ENCODE measurements at regions not wholly inside any gene's neighbourhood (a gene's known extent, or its start where the extent isn't known, plus 50 kb on each side); places are given as distances from the start of the nearest gene placed in this dataset.

DNA sequence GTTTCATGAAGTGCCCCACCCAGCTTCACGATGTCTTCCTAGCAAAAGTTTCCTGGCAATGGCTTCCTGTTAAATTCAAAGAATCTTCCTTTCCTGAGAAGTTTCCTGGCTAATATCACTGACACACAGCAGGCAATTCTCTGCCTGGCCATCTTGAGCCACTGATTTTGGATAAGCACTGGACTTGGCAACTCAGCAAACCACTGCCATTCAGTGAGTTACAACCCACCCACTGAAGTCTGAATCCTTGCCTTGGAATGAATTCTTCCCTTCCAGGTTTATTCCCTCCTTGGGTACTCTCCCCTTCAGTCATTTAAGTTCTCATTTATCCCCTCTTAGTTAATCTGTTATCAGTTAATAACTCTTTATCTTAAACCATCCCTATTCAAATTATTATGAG is 426.0 kb downstream of the MBD2 start:
- Mint-ChIP-seq H3K27ac (no peak overlapping the region), H3K4me3 (no peak overlapping the region), H3K27me3 (ENCODE audit: insufficient read depth) (no peaks in the 10 kb centered on the region), H3K36me3 (ENCODE audit: low read depth) (no peaks in the 10 kb centered on the region), H3K4me1 (peaks cover 11% of the 10 kb centered on the region), H3K9me3 (no peaks in the 10 kb centered on the region)
- TF ChIP-seq, protein P1, sequence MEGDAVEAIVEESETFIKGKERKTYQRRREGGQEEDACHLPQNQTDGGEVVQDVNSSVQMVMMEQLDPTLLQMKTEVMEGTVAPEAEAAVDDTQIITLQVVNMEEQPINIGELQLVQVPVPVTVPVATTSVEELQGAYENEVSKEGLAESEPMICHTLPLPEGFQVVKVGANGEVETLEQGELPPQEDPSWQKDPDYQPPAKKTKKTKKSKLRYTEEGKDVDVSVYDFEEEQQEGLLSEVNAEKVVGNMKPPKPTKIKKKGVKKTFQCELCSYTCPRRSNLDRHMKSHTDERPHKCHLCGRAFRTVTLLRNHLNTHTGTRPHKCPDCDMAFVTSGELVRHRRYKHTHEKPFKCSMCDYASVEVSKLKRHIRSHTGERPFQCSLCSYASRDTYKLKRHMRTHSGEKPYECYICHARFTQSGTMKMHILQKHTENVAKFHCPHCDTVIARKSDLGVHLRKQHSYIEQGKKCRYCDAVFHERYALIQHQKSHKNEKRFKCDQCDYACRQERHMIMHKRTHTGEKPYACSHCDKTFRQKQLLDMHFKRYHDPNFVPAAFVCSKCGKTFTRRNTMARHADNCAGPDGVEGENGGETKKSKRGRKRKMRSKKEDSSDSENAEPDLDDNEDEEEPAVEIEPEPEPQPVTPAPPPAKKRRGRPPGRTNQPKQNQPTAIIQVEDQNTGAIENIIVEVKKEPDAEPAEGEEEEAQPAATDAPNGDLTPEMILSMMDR (conservative IDR thresholded peaks at IDR 0.05), result no peak
- H3K9ac ChIP-seq (ENCODE audit: extremely low read depth, low read length, poor library complexity, severe bottlenecking), result no peak overlapping the region
- H3K27ac ChIP-seq (ENCODE audit: low read depth, low read length), result no peak overlapping the region
- H3K27me3 ChIP-seq (ENCODE audit: control insufficient read depth, insufficient read depth, low read length, poor library complexity, severe bottlenecking), result no peaks in the 10 kb centered on the region
- no peaks in the 10 kb centered on the region for H3K4me1 ChIP-seq (ENCODE audit: control insufficient read depth, insufficient read depth, low read length)
- no peak for DNase-seq
- WGBS, 2 experiments (ENCODE audit: insufficient coverage in 1 of 2, insufficient read length in 1 of 2), result 88% methylated on average over 1 of the region's 1 CpG; no CpG with 5 or more reads in 1 of the 2 experiments
- no peaks in the 10 kb centered on the region for H3K9me3 ChIP-seq (ENCODE audit: control insufficient read depth, low read length)
- no peak overlapping the region for H3K4me3 ChIP-seq (ENCODE audit: low read length)
- H3K36me3 ChIP-seq (ENCODE audit: control insufficient read depth, insufficient read depth, low read length), result no peaks in the 10 kb centered on the region

DNA sequence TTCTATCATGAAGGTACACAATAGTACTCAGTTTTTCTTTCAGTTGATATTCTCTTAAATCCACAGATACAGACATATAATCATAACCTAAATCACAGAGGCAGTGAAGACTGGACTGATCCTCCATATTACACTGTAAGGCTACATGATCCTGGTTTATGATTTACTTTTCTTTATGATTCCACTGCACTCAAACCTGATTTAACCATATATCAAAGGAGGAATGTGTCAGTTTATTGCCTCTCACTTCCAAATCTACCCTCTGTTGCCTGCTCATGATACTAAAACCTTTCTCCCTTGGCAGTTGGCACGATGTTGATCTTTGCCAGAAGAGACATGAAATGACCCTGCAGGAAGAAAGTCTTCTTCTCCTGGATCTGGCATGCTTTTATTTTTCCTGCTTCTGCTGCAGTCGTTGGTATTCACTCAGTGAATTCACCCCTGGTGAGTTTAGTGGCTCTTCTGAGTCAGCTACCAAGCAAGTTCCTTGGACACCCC is 426.4 kb downstream of the MBD2 start:
- Mint-ChIP-seq H3K9me3 (no peaks in the 10 kb centered on the region), H3K36me3 (ENCODE audit: low read depth) (no peaks in the 10 kb centered on the region), H3K4me1 (peaks cover 11% of the 10 kb centered on the region), H3K27me3 (ENCODE audit: insufficient read depth) (no peaks in the 10 kb centered on the region), H3K27ac (no peak overlapping the region), H3K4me3 (no peak overlapping the region)
- whole genome bisulfite sequencing, 2 experiments (ENCODE audit: insufficient coverage in 1 of 2, insufficient read length in 1 of 2), result 76 to 90% methylated on average over 2 of the region's 2 CpGs
- Histone ChIP-seq H3K9me3 (ENCODE audit: control insufficient read depth, low read length) (no peaks in the 10 kb centered on the region), H3K4me3 (ENCODE audit: low read length) (no peak overlapping the region), H3K36me3 (ENCODE audit: control insufficient read depth, insufficient read depth, low read length) (no peaks in the 10 kb centered on the region), H3K9ac (ENCODE audit: extremely low read depth, low read length, poor library complexity, severe bottlenecking) (no peak overlapping the region), H3K4me1 (ENCODE audit: control insufficient read depth, insufficient read depth, low read length) (no peaks in the 10 kb centered on the region), H3K27me3 (ENCODE audit: control insufficient read depth, insufficient read depth, low read length, poor library complexity, severe bottlenecking) (no peaks in the 10 kb centered on the region), H3K27ac (ENCODE audit: low read depth, low read length) (no peak overlapping the region)
- TF ChIP-seq, protein P1 (conservative IDR thresholded peaks at IDR 0.05), result no peak
- DNase-seq, result no peak

DNA sequence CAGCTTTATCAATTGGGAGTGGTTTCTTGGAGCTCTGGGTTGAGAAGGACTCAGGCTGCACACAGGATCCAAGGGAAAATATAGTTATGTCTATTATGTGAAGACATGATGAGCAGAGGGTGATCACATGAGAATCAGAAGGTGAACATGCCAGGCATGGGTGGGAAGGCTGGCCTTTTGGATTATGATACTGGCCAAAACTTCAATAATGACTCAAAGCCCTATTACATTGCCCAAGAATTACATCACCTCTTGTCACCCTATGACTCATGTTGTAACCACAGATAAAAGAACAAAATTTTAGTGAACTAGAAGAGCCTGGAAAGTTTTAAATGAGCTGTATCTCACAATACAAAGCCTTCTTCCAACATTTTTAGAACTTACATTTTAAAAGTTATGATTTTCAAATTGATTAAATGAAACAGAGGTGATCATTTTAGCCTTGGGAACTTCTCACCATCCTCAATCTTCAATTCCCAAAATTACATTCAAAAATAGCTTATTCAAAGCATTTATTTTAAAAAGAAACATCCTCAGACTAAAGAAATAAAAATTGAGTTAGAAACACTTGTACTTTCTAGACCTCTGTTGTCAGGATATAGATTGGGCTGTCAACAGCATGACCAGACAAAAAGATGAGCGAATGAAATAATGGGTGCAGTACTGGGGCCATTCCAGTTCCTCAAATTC is 428.3 kb downstream of the MBD2 start:
- H3K27me3 ChIP-seq (ENCODE audit: control insufficient read depth, insufficient read depth, low read length, poor library complexity, severe bottlenecking), result no peaks in the 10 kb centered on the region
- no peaks in the 10 kb centered on the region for H3K9me3 Mint-ChIP-seq
- no peaks in the 10 kb centered on the region for H3K27me3 Mint-ChIP-seq (ENCODE audit: insufficient read depth)
- H3K36me3 Mint-ChIP-seq (ENCODE audit: low read depth), result no peaks in the 10 kb centered on the region
- H3K27ac ChIP-seq (ENCODE audit: low read depth, low read length), result no peak overlapping the region
- H3K4me1 ChIP-seq (ENCODE audit: control insufficient read depth, insufficient read depth, low read length), result no peaks in the 10 kb centered on the region
- H3K4me1 Mint-ChIP-seq, result peaks cover 11% of the 10 kb centered on the region
- no peak overlapping the region for H3K9ac ChIP-seq (ENCODE audit: extremely low read depth, low read length, poor library complexity, severe bottlenecking)
- no peaks in the 10 kb centered on the region for H3K36me3 ChIP-seq (ENCODE audit: control insufficient read depth, insufficient read depth, low read length)
- H3K4me3 Mint-ChIP-seq, result no peak overlapping the region
- no peak overlapping the region for H3K4me3 ChIP-seq (ENCODE audit: low read length)
- DNase-seq, result no peak
- H3K9me3 ChIP-seq (ENCODE audit: control insufficient read depth, low read length), result no peaks in the 10 kb centered on the region
- TF ChIP-seq, protein P1 (conservative IDR thresholded peaks at IDR 0.05), result no peak
- WGBS, 2 experiments (ENCODE audit: insufficient coverage in 1 of 2, insufficient read length in 1 of 2), result 100% methylated on average over 1 of the region's 1 CpG; no CpG with 5 or more reads in 1 of the 2 experiments
- no peak overlapping the region for H3K27ac Mint-ChIP-seq

Data from endodermal cell (in vitro differentiated cells).